Smooth muscle cell (in vitro differentiated cells): ENCODE measurements at regions not wholly inside any gene's neighbourhood (a gene's known extent, or its start where the extent isn't known, plus 50 kb on each side); places are given as distances from the start of the nearest gene placed in this dataset.

Experiments used
- DNase-seq: peaks from one replicate; lab custom pipeline; 2025; ENCODE audit not compliant: unreplicated experiment; lab: John Stamatoyannopoulos, UW
- H2AFZ ChIP-seq: fragments of 200-600 bp; sonication (generic); 2 replicates; pipeline ENCODE4 v1.6.0; 2016; ENCODE audit warnings: antibody characterized with exemption, low read depth, mild to moderate bottlenecking
- H3F3A ChIP-seq: fragments of 200-600 bp; sonication (generic); 2 replicates; pipeline ENCODE4 v1.6.0; 2017; ENCODE audit warnings: antibody characterized with exemption, low read depth
- H3K27ac ChIP-seq: fragments of 200-600 bp; sonication (generic); 2 replicates; pipeline ENCODE4 v1.5.1; 2016; ENCODE audit warnings: low read depth, mild to moderate bottlenecking
- H3K27me3 ChIP-seq: fragments of 200-600 bp; sonication (generic); 2 replicates; pipeline ENCODE4 v1.6.1; 2016; ENCODE audit warnings: low read depth, mild to moderate bottlenecking
- H3K36me3 ChIP-seq: fragments of 200-600 bp; sonication (generic); 2 replicates; pipeline ENCODE4 v1.5.1; 2016; ENCODE audit warnings: low read depth
- H3K4me1 ChIP-seq: fragments of 200-600 bp; sonication (generic); 2 replicates; pipeline ENCODE4 v1.5.1; 2016; ENCODE audit warnings: low read depth
- H3K4me2 ChIP-seq: fragments of 200-600 bp; sonication (generic); 2 replicates; pipeline ENCODE4 v1.6.0; 2016; ENCODE audit warnings: mild to moderate bottlenecking
- H3K4me3 ChIP-seq: fragments of 200-600 bp; sonication (generic); 2 replicates; pipeline ENCODE4 v1.5.1; 2016; ENCODE audit warnings: mild to moderate bottlenecking
- H3K79me2 ChIP-seq: fragments of 200-600 bp; sonication (generic); 2 replicates; pipeline ENCODE4 v1.6.0; 2016; ENCODE audit warnings: low read depth, mild to moderate bottlenecking
- H3K9ac ChIP-seq: fragments of 200-600 bp; sonication (generic); 2 replicates; pipeline ENCODE4 v1.6.0; 2016; ENCODE audit warnings: low read depth
- H3K9me3 ChIP-seq: fragments of 200-600 bp; sonication (generic); replicated peaks from 2 replicates; pipeline ENCODE4 v1.5.1; 2016; ENCODE audit warnings: low read depth
- H4K20me1 ChIP-seq: fragments of 200-600 bp; sonication (generic); 2 replicates; pipeline ENCODE4 v1.6.0; 2016; ENCODE audit warnings: low read depth
- WGBS: methylation state at CpG from one replicate; pipeline ENCODE4 v1.1.7; 2016; ENCODE audit warnings: low lambda C conversion rate; 5-methylcytosine and 5-hydroxymethylcytosine counted together
- TF ChIP-seq, protein P1 (sequence below): fragments of 200-600 bp; sonication (generic); IDR thresholded peaks from 2 replicates; pipeline ENCODE4 v1.5.1; 2017; ENCODE audit warnings: borderline replicate concordance, mild to moderate bottlenecking, antibody characterized with exemption; ENCODE audit not compliant: insufficient read depth, poor library complexity, severe bottlenecking

DNA sequence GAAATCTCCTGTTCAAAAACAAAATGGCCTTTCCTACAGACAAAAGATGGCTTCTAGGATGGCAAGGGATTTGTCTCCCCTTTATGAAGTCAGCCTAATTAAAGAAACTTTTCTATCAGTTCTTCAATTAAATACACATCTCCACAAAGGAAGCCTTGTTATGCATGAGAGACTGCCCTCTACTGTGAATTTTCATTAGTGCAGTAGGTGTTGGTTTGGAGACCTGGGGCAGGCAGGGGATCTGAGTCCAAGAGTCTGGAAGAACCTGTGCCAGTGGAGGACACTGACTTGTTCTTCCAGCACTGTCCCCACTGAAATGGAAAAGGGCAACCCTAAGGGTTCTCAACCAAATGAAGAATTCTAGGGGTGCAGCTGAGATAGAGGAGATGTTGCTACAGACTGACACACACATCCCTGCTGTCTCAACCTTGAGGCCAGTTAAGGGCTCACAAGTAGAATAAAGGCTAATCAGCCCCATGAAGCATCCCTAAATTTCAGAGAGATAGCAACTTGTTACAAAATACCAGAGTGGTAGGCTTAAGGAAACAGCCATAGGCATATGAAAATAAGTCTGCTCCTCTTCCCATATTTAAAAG, 174.0 kb upstream of the PRICKLE2 start:
- Histone ChIP-seq H3K79me2 (no peaks in the 10 kb centered on the region), H2AFZ (no peak overlapping the region), H3K27ac (no peak overlapping the region), H4K20me1 (no peaks in the 10 kb centered on the region), H3K4me2 (no peak overlapping the region), H3K4me3 (no peak overlapping the region), H3K27me3 (no peaks in the 10 kb centered on the region), H3K4me1 (peaks cover 15% of the 10 kb centered on the region), H3K36me3 (no peaks in the 10 kb centered on the region), H3K9me3 (no peaks in the 10 kb centered on the region), H3K9ac (no peak overlapping the region), H3F3A (peaks cover 4% of the 10 kb centered on the region)
- no peak for DNase-seq
- TF ChIP-seq, protein P1, sequence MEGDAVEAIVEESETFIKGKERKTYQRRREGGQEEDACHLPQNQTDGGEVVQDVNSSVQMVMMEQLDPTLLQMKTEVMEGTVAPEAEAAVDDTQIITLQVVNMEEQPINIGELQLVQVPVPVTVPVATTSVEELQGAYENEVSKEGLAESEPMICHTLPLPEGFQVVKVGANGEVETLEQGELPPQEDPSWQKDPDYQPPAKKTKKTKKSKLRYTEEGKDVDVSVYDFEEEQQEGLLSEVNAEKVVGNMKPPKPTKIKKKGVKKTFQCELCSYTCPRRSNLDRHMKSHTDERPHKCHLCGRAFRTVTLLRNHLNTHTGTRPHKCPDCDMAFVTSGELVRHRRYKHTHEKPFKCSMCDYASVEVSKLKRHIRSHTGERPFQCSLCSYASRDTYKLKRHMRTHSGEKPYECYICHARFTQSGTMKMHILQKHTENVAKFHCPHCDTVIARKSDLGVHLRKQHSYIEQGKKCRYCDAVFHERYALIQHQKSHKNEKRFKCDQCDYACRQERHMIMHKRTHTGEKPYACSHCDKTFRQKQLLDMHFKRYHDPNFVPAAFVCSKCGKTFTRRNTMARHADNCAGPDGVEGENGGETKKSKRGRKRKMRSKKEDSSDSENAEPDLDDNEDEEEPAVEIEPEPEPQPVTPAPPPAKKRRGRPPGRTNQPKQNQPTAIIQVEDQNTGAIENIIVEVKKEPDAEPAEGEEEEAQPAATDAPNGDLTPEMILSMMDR = peak; percentile 78

DNA sequence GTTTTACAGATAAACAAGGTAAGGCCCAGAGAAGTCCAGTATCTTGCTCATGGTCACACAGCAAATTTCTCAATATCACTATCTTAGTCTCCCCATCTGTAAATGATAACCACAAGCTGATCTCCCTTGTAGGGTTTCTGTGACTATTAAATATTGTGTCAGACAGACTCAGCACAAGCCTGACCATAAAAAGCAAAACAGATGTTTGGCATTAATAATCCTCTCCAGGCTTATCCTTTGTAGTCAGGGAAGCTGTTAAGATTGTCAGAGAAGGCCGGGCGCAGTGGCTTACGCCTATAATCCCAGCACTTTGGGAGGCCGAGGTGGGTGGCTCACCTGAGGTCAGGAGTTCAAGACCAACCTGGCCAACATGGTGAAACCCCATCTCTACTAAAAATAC, 173.2 kb upstream of the PRICKLE2 start:
- 6% methylated on average over 4 of the region's 4 CpGs for WGBS
- TF ChIP-seq, protein P1 = no peak
- Histone ChIP-seq H3K27me3 (no peaks in the 10 kb centered on the region), H2AFZ (no peak overlapping the region), H3K36me3 (no peaks in the 10 kb centered on the region), H3K79me2 (no peaks in the 10 kb centered on the region), H3F3A (peaks cover 4% of the 10 kb centered on the region), H3K4me3 (no peak overlapping the region), H4K20me1 (no peaks in the 10 kb centered on the region), H3K9ac (no peak overlapping the region), H3K4me1 (peaks cover 15% of the 10 kb centered on the region), H3K27ac (peak overlapping the region; percentile 50), H3K4me2 (no peak overlapping the region), H3K9me3 (no peaks in the 10 kb centered on the region)
- no peak for DNase-seq

DNA sequence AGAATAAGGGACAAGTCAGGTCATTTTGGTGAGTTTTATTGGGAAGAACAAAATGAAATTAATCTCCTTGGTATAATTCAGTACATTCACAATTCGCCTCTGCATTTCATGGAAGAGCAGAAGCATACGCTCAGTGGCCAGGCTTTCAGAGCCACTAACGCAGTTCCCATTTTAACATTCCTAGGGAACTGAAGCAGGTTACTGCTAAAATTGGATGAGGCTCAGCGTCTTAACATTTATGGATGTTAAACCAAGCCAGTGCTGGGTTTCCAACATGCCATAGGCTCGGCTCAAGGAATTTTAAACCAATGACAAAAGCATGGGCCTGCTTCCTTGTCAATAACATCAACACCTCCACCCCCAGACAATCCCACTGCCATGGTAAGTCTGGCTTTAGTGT, 172.7 kb upstream of the PRICKLE2 start:
- Histone ChIP-seq H3K4me1 (peaks cover 15% of the 10 kb centered on the region), H3F3A (peaks cover 4% of the 10 kb centered on the region), H3K9me3 (no peaks in the 10 kb centered on the region), H3K27me3 (no peaks in the 10 kb centered on the region), H3K4me3 (no peak overlapping the region), H2AFZ (no peak overlapping the region), H3K4me2 (peak overlapping the region; percentile 34), H3K36me3 (no peaks in the 10 kb centered on the region), H3K9ac (no peak overlapping the region), H4K20me1 (no peaks in the 10 kb centered on the region), H3K79me2 (no peaks in the 10 kb centered on the region), H3K27ac (peak overlapping the region; percentile 50)
- WGBS = 76% methylated on average over 5 of the region's 5 CpGs
- no peak for DNase-seq
- TF ChIP-seq, protein P1 = no peak

DNA sequence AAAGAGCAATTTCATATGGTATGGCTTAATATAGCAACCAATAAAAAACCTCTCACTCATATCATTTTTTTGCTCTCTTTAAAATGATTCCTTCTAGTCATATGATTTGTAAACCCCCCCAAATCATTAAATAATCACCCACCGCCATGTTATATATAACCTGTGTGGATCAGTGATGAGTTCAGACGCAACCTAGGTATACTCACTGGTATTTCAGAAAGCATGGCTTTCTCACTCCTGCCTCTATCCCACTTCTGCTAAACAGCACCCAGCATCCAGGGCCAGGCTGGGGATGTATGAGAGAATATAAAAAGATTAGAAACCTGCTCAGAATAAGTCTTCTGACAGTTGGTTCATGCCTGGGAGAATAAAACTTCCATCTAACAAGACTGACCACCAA, 172.3 kb upstream of the PRICKLE2 start:
- H3K27ac ChIP-seq = peak overlapping the region; percentile 50
- no peak for DNase-seq

More for the DNA sequence above, 172.3 kb upstream of the PRICKLE2 start:
- H4K20me1 ChIP-seq = no peaks in the 10 kb centered on the region
- H3K27me3 ChIP-seq = no peaks in the 10 kb centered on the region
- peak overlapping the region; percentile 6 for H3K9ac ChIP-seq
- TF ChIP-seq, protein P1 = no peak
- peak overlapping the region; percentile 34 for H3K4me2 ChIP-seq
- no peak overlapping the region for H3K4me3 ChIP-seq
- no peaks in the 10 kb centered on the region for H3K9me3 ChIP-seq
- H3K79me2 ChIP-seq = no peaks in the 10 kb centered on the region
- 97% methylated on average over 2 of the region's 2 CpGs for WGBS
- no peak overlapping the region for H2AFZ ChIP-seq
- peaks cover 15% of the 10 kb centered on the region for H3K4me1 ChIP-seq
- no peaks in the 10 kb centered on the region for H3K36me3 ChIP-seq
- H3F3A ChIP-seq = peaks cover 4% of the 10 kb centered on the region
